ENCODE measurements at regions not wholly inside any gene's neighbourhood (a gene's known extent, or its start where the extent isn't known, plus 50 kb on each side); places are given as distances from the start of the nearest gene placed in this dataset.

GRCh38 chr2:3033315-3033714 is 344.3 kb downstream of the EIPR1 start:
- no peak for TF ChIP-seq EGR1 (IDR thresholded peaks at IDR 0.05; ENCODE audit: low read depth)
- TF ChIP-seq SP1 (IDR thresholded peaks at IDR 0.05; ENCODE audit: low read depth) = no peak
- no peak for TF ChIP-seq CTCF (IDR thresholded peaks at IDR 0.05 in 2 of 3, conservative IDR thresholded peaks at IDR 0.05 in 1 of 3; ENCODE audit: borderline replicate concordance in 1 of 3, insufficient read depth in 1 of 3, low read depth in 2 of 3, low read length in 2 of 3)
- TF ChIP-seq CEBPB (IDR thresholded peaks at IDR 0.05; ENCODE audit: low read depth) = no peak
- no peak for TF ChIP-seq POLR2A (IDR thresholded peaks at IDR 0.05; ENCODE audit: borderline replicate concordance, extremely low read depth, insufficient read depth, insufficient read length)
- TF ChIP-seq POLR2AphosphoS5 (IDR thresholded peaks at IDR 0.05; ENCODE audit: low read depth, low read length) = no peak
- TF ChIP-seq YY1 (IDR thresholded peaks at IDR 0.05; ENCODE audit: extremely low read depth, insufficient replicate concordance, low read depth, low read length) = no peak
- no peak for TF ChIP-seq ELF1 (IDR thresholded peaks at IDR 0.05; ENCODE audit: borderline replicate concordance, low read depth)
- no peak for TF ChIP-seq ATF3 (IDR thresholded peaks at IDR 0.05)
- TF ChIP-seq RAD21 (IDR thresholded peaks at IDR 0.05; ENCODE audit: low read depth) = no peak

All from HCT116 (cell line).